Activated CD8-positive, alpha-beta memory T cell treated with anti-CD3 and anti-CD28 coated beads, Interleukin-2, amount 50 U/mL, for 24 hours (primary cell): ENCODE measurements at regions not wholly inside any gene's neighbourhood (a gene's known extent, or its start where the extent isn't known, plus 50 kb on each side); places are given as distances from the start of the nearest gene placed in this dataset.
"Not testable (repeated sequence)": the region's sequence is repeated elsewhere in the genome, so short reads cannot be mapped to it uniquely, and the experiment has no call there.

Experiments used
- DNase-seq: peaks from one replicate; pipeline ENCODE4 v3.0.0-alpha.2; 2020; ENCODE audit errors: extremely low read depth

DNA sequence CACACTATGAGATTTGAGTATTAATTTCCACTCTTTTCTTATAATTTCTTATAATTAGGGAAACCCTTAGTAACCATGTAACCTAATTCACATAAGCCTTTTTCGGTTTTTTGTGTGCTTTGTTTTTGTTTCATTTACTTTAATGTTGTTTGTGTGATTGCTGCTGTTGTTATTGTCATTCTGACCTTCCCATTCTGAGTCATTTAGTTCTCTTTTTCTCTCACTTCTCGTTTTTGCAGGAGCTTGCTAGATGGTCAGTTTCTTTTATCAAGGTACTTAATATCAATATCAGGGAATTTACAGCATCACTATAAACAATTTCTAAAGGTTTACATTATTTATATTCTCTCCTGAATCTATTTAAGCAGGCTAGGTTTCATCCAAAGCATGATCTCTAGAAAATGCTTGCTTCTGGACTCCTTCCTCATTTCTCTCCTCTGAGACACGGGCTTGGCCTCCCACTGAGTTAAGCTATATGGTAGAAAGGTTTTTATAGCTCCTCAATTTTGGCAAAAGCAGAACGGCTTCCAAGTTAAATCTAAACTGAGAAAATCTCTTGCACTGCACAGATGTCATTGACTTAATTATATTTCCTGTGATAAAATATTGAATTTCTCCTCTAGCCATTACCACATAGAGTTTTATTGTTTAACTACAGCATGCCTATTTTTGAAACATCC is 534.2 kb downstream of the NSUN3 start:
- no peak for DNase-seq

DNA sequence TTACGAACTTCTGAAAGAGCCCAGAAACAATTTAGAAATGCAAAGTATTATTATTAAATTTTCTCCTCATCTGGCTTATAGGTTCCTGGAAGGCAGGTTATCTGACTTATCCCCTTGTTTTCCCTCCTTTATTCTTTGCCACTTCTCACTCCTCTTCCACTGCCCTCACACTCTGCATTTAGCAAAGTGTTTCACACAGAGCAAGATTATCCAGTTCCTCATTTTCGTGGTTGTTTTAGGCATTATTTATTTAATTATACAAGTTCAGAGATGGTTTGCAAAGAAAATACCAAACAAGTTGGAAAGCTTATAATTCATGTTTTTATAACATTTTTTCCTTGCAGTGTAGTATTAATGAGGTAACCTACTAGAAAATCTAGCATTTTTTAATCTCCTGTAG is 544.9 kb downstream of the NSUN3 start:
- DNase-seq, result no peak

DNA sequence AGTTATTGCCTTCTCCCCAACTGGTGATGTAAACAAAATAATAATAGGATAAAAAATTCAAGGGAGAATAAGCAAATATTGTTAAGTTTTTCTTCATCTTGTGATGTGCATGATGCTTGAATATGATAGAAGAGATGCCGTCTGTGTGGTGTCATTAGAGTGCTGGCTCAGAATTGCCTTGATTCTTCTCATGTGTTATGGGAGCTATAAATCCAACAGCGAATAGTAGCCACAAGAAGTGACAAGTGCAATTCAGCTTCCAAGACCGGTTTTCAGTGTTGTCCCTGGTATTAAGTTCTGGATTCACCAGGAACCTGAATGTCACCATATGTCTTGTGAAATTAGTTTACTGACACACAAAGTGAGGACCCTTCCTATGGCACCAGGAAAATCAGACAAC is 547.0 kb downstream of the NSUN3 start:
- no peak for DNase-seq

GRCh38 chr3:94611596-94611995 is 548.7 kb downstream of the NSUN3 start:
- no peak for DNase-seq

- no peak for DNase-seq
Measured at GRCh38 chr3:94612631-94613030, 549.8 kb downstream of the NSUN3 start.

- DNase-seq, result no peak
Measured at GRCh38 chr3:94614192-94614591, 551.3 kb downstream of the NSUN3 start.

DNA sequence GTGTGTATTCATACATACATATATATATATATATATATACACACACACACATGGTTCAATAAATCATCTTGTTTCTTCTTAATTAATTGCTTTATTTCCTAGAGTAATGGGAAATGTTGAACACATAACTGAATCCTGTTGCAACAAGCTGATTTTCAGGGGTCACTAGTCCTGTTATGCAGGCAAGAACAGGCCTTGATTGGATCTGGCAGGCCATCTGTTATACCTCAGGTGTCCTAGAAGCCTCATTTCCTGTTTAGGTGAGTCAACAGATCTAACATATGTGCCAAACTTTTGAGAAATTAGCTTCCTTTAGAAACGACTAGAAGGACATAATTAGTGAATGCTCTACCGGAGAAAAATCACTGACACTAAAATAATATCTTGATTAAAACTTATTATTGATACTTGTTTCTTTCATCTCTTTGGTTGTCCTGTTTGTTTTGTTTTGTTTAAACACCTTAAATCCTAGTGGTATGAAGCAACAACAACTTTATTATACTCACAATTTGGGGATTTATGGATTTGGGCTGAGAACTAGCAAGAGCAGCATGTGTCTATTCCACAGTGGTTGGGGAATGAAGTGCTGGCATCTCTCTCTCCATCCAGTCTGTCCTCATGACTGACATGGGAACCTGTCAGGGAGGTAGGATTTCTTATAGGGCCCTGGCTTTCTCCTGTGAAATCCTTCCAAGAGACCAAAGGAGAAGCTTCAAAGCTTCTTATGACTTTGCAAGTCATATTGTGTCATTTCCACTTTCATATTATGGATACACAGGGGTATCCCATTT is 552.6 kb downstream of the NSUN3 start:
- no peak for DNase-seq

GRCh38 chr3:94616833-94617232 is 554.0 kb downstream of the NSUN3 start:
- DNase-seq, result no peak

- no peak for DNase-seq
Measured at GRCh38 chr3:94617312-94617711, 554.5 kb downstream of the NSUN3 start.

- no peak for DNase-seq
Measured at GRCh38 chr3:94619643-94620042, 556.8 kb downstream of the NSUN3 start.

GRCh38 chr3:94626573-94626972 is 563.7 kb downstream of the NSUN3 start:
- no peak for DNase-seq

GRCh38 chr3:94627689-94628088 is 564.8 kb downstream of the NSUN3 start:
- DNase-seq, result no peak

DNA sequence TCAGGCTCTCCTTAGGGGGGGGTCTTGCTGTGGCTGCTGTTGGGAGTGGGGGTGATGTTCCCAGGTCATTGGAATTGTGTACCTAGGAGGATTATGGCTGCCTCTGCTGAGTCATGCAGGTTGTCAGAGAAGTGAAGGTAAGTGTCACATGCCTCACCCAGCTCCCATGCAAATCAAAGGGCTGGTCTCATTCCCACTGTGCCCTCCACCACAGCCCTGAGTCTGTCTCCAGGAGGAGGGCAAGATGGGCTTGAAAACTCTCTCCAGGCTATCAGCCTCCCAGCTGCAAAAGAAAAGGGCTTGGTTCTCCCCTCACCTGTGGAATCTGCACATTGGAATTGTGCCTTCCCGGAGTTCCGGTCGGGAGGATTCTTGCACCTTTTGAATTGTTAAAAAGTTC is 580.5 kb downstream of the NSUN3 start:
- DNase-seq, result no peak

DNA sequence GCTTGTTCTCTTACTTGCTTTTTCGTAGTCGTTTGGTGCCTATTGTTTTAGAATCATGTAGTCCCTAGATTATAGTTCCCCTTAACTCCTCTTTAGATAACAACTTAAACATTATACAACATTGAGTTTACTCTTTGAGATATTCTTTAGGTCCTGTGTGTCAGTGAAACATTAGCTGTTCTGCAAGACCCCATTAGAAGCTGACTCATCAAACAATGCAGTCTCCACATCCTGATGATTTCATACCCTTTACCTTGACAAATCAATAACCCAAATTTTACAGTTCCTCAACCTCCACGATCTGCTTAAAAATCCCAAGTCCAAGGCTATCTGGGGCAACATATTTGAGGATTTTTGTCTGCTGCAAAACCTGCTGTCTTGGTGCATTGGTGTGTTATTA is 582.9 kb downstream of the NSUN3 start:
- no peak for DNase-seq

DNA sequence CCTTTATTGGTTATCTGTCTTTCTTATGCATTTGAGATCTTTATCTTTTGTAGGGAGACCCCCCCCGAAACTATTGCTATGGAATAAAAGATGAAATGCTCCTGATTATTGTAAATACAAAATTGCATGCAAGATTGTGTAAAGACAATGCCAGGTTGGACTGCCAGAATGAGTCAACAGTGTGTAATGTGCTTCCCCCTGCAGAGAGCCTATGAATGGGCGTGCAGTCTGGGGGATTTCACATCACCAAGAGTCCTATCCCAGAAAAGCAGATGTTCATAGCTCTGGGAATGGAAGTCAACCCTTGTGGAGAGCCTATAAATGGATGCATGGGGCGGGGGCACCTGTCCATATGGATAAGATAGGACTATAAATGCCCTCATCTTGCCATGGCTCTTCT is 584.3 kb downstream of the NSUN3 start:
- no peak for DNase-seq

DNA sequence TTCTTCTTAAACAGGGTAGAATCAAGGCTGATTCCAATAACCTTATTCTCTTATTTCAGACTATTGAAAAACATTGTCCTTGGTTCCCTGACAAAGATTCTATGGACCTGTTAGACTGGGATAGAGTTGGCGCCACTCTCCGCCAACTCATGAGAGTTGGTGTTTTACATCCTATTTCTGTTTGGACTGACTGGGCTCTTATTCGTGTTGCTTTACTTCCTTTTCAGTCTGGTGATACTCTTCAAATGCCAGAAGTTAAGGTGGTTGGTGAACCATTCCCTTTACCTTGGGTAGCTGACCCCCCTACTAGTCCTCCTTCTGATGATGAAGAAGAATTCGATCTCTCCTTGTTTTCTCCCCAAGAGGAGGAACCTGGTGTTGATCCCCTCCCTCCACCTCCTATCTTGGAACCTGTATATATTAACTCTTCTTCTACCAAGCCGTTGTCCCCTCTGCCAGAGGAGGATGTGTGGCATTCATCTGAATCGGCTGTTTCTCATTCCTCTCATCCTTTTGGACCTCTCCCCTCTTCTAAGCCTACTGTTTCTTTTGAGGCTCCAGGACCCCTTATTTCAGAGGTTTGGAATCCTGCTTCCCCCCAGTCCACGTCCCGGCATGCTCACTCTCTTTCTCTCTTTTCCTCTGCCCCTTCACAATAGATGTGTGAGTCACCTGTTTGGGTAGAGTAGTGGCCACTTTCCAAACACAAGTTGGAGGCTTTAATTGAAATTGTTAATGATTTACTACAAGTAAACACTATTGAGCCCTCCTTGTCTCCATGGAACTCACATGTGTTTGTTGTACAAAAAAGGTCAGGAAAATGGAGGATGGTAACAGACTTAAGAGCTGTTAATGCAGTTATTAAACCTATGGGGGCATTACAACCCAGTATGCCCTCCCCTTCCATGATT is 585.7 kb downstream of the NSUN3 start:
- DNase-seq, result not testable (repeated sequence)

GRCh38 chr3:94654096-94654495 is 591.2 kb downstream of the NSUN3 start:
- no peak for DNase-seq

DNA sequence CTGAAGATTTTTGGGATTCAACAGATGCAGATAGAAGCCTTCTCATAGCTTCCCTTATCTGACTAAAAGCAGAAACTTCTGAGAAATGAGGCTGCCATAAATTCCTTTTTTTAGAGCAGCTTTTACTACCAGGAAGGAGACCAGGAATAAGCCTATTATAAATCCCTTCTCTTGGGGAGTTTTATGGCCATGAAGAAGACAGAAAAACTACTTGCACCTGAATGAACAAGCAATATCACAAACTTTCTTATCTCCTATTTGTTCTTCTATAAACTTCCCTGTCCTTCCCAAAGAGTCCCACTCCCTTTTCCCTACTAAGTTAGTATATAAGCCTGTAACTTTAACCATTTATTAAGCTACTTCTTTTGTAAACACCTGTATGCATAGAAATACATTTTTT is 603.1 kb downstream of the NSUN3 start:
- DNase-seq, result no peak

- no peak for DNase-seq
Measured at GRCh38 chr3:94671078-94671477, 608.2 kb downstream of the NSUN3 start.

- no peak for DNase-seq
Measured at GRCh38 chr3:94673876-94674275, 611.0 kb downstream of the NSUN3 start.

DNA sequence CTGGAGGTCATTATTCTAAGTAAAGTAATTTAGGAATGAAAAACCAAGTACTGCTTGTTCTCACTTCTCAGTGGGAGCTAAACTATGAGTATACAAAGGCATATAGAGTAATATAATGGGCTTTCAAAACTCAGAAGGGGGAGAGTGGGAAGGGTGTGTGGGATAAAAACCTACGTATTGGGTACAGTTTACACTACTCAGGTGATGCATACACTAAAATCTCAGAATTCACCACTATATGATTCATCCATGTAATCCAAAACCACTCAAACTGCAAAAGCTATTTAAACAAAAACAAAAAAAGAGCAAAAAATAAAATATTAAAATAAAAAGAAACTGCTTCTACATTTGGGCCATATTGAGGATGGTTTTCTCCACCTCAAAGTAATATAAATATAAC is 623.3 kb downstream of the NSUN3 start:
- no peak for DNase-seq

DNA sequence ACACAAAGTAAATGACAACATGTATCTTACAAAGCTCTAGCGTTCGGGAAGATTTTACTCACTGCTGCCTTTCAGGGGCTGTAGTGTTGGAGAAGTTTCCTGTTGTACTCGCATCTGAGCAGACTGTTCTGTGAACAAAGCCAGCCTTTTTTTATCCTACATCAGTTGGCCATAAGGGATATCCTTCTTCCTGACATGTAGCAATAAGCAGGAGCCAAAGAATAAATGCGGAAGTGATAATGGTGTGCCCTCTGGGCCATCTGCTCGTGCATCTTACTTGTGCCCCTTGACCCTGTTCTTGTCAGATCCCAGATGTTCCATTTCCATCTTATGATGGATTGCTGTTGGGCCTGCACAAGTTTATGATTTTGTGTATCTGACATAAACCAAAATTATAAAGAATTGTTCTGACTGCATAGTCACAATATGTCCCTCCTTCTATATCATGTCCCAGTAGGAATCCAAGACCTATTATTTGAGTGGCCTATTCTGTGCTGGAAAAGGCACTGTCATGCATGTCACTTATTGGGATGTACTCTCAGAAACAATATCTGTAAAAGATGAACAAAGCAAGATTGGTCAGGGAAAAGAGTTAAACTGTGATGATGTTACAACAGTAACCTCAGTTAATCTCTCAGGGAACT is 631.3 kb downstream of the NSUN3 start:
- no peak for DNase-seq
